ENCODE measurements at regions not wholly inside any gene's neighbourhood (a gene's known extent, or its start where the extent isn't known, plus 50 kb on each side); places are given as distances from the start of the nearest gene placed in this dataset.

DNA sequence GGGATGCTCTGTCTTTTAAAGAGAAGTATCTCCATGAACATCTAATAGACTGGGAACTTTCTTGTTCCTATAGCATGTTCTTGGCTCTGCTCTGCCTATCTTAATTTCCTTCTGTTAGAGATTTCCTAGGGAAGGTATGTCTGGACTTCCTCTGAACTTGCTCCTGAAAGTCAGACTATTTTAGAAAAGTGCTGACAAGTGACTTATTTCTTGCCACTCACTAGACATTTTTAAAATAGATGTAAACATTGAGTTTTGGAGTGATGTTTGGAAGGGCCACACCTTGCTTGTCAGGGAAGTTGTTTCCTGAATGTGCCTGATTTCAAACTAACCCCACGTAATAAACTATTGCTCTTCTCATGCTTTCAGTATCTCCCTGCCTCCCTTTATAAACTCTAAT, 62.4 kb upstream of the ATP8A1 start:
- no peak overlapping the region for H2BK20ac ChIP-seq (ENCODE audit: low read length)
- 79% methylated on average over 1 of the region's 1 CpG; no CpG with 5 or more reads in 1 of the 2 experiments for WGBS, 2 experiments (ENCODE audit: extremely low coverage in 1 of 2, insufficient coverage in 1 of 2, insufficient read length in 1 of 2, insufficient replicate concordance in 2 of 2, low coverage in 1 of 2, low lambda C conversion rate in 2 of 2, missing lambda C conversion rate in 1 of 2)
- no peak overlapping the region for H2BK15ac ChIP-seq (ENCODE audit: low read length)
- POLR2A ChIA-PET (ENCODE audit: partially characterized antibody): no interaction called here
- no peak overlapping the region for H3K23ac ChIP-seq (ENCODE audit: insufficient read length)
- H3K4me2 ChIP-seq (ENCODE audit: insufficient read depth in 1 of 2, low read depth in 2 of 2, low read length in 2 of 2): no peak overlapping the region
- CTCF ChIA-PET (ENCODE audit: partially characterized antibody): no interaction called here
- no peak overlapping the region for H4K8ac ChIP-seq (ENCODE audit: extremely low read depth, insufficient read depth, low read length)
- FAIRE-seq: no peak
- no peaks in the 10 kb centered on the region for H3K27me3 ChIP-seq (replicated peaks in 1 of 4; ENCODE audit: control insufficient read depth in 3 of 4, extremely low read depth in 1 of 4, insufficient read depth in 3 of 4, low read length in 3 of 4)
- no peaks in the 10 kb centered on the region for H3K79me1 ChIP-seq (ENCODE audit: low read depth, low read length)
- H3K56ac ChIP-seq (replicated peaks; ENCODE audit: insufficient read length, low read depth, low read length): no peak overlapping the region
- H4K5ac ChIP-seq (ENCODE audit: insufficient read length, low read depth, low read length): no peak overlapping the region
- no peak overlapping the region for H2AK5ac ChIP-seq (ENCODE audit: low read depth, low read length)
- H3K36me3 ChIP-seq (ENCODE audit: control insufficient read depth in 2 of 4, insufficient read depth in 4 of 4, low read length in 3 of 4): no peaks in the 10 kb centered on the region
- no peaks in the 10 kb centered on the region for H4K20me1 ChIP-seq (replicated peaks in 1 of 2; ENCODE audit: control insufficient read depth in 1 of 2, insufficient read depth in 2 of 2, low read length in 2 of 2)
- H3K79me2 ChIP-seq (ENCODE audit: control insufficient read depth in 1 of 2, insufficient read depth in 2 of 2, low read length in 2 of 2): no peaks in the 10 kb centered on the region
- H3K9ac ChIP-seq (replicated peaks in 1 of 4; ENCODE audit: extremely low read depth in 1 of 4, low read depth in 3 of 4, low read length in 3 of 4): no peak overlapping the region
- no peak overlapping the region for H2BK5ac ChIP-seq (ENCODE audit: low read depth, low read length)
- H2BK12ac ChIP-seq (ENCODE audit: low read depth, low read length): no peak overlapping the region
- H3K23me2 ChIP-seq (ENCODE audit: low read depth, low read length): no peaks in the 10 kb centered on the region
- H3K9me3 ChIP-seq (ENCODE audit: insufficient read depth in 2 of 2, low read depth in 1 of 2, low read length in 1 of 2): no peaks in the 10 kb centered on the region
- DNase-seq (ENCODE audit: low read depth in 1 of 2, low spot score in 2 of 2): no peak
- H4K91ac ChIP-seq (replicated peaks; ENCODE audit: insufficient read length, low read length): no peak overlapping the region
- H2BK120ac ChIP-seq (replicated peaks; ENCODE audit: low read depth, low read length): no peak overlapping the region
- H3K27ac ChIP-seq (ENCODE audit: low read depth, low read length): no peak overlapping the region
- no peak overlapping the region for H2AFZ ChIP-seq (ENCODE audit: low read length)
- TF ChIP-seq ZNF274 (IDR thresholded peaks at IDR 0.05; ENCODE audit: borderline replicate concordance, extremely low read depth, low read length) (no peak), PHF8 (conservative IDR thresholded peaks at IDR 0.05; ENCODE audit: low read depth, low read length) (no peak), POLR2A (IDR thresholded peaks at IDR 0.05; ENCODE audit: control extremely low read depth in 1 of 2, low read depth in 2 of 2, low read length in 2 of 2) (no peak)
- TF ChIP-seq, protein P1, sequence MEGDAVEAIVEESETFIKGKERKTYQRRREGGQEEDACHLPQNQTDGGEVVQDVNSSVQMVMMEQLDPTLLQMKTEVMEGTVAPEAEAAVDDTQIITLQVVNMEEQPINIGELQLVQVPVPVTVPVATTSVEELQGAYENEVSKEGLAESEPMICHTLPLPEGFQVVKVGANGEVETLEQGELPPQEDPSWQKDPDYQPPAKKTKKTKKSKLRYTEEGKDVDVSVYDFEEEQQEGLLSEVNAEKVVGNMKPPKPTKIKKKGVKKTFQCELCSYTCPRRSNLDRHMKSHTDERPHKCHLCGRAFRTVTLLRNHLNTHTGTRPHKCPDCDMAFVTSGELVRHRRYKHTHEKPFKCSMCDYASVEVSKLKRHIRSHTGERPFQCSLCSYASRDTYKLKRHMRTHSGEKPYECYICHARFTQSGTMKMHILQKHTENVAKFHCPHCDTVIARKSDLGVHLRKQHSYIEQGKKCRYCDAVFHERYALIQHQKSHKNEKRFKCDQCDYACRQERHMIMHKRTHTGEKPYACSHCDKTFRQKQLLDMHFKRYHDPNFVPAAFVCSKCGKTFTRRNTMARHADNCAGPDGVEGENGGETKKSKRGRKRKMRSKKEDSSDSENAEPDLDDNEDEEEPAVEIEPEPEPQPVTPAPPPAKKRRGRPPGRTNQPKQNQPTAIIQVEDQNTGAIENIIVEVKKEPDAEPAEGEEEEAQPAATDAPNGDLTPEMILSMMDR (IDR thresholded peaks at IDR 0.05; ENCODE audit: control extremely low read depth in 1 of 3, insufficient read depth in 1 of 3, low read depth in 1 of 3, low read length in 3 of 3): no peak
- peaks cover 0 to 3% (median 0%) of the 10 kb centered on the region in 4 experiments; a peak in 1 of 7 replicates for H3K4me1 ChIP-seq (replicated peaks in 1 of 4; ENCODE audit: control insufficient read depth in 3 of 4, insufficient read depth in 4 of 4, low read length in 3 of 4)
- no peak overlapping the region for H3K4me3 ChIP-seq (ENCODE audit: extremely low read depth in 1 of 4, insufficient read depth in 2 of 4, low read depth in 3 of 4, low read length in 4 of 4)
- no peak overlapping the region for H3K14ac ChIP-seq (ENCODE audit: insufficient read length)
- no peak overlapping the region for H3K4ac ChIP-seq (replicated peaks; ENCODE audit: insufficient read length, low read depth, low read length)
- H3K18ac ChIP-seq (ENCODE audit: extremely low read depth, low read length): no peak overlapping the region
